SH-SY5Y (cell line): ENCODE measurements at regions not wholly inside any gene's neighbourhood (a gene's known extent, or its start where the extent isn't known, plus 50 kb on each side); places are given as distances from the start of the nearest gene placed in this dataset.

Source experiments
- GATA2 ChIP-seq: IDR thresholded peaks from 2 replicates; pipeline ENCODE4 v1.6.1; 2011; ENCODE audit warnings: mild to moderate bottlenecking, low read depth, low read length
- GATA3 ChIP-seq: IDR thresholded peaks from 2 replicates; pipeline ENCODE4 v1.6.1; 2011; ENCODE audit warnings: low read depth, mild to moderate bottlenecking, low read length, moderate library complexity

- no peak for TF ChIP-seq GATA2
- TF ChIP-seq GATA3, result no peak
These were observed 91.7 kb upstream of the HDDC2 start for GRCh38 chr6:125393449-125393858.

GRCh38 chr6:125406741-125407140 is 105.0 kb upstream of the HDDC2 start:
- TF ChIP-seq GATA3 (no peak), GATA2 (no peak)

- TF ChIP-seq GATA2, result no peak
- no peak for TF ChIP-seq GATA3
These were observed 112.7 kb upstream of the HDDC2 start for GRCh38 chr6:125414507-125414906.

GRCh38 chr6:125415913-125416312 is 114.1 kb upstream of the HDDC2 start:
- TF ChIP-seq GATA3, result no peak
- TF ChIP-seq GATA2, result no peak

- TF ChIP-seq GATA2, result no peak
- TF ChIP-seq GATA3, result no peak
These were observed 120.1 kb upstream of the HDDC2 start for GRCh38 chr6:125421836-125422235.

- TF ChIP-seq GATA3, result no peak
- no peak for TF ChIP-seq GATA2
These were observed 121.3 kb upstream of the HDDC2 start for GRCh38 chr6:125423047-125423446.

- no peak for TF ChIP-seq GATA2
- no peak for TF ChIP-seq GATA3
These were observed 130.2 kb upstream of the HDDC2 start for GRCh38 chr6:125431971-125432370.

- no peak for TF ChIP-seq GATA2
- TF ChIP-seq GATA3, result no peak
These were observed 131.2 kb upstream of the HDDC2 start for GRCh38 chr6:125432963-125433362.

- TF ChIP-seq GATA3 (no peak), GATA2 (no peak)
These were observed 133.0 kb upstream of the HDDC2 start for GRCh38 chr6:125434760-125435159.

GRCh38 chr6:125439512-125439911 is 137.7 kb upstream of the HDDC2 start:
- TF ChIP-seq GATA2, result no peak
- TF ChIP-seq GATA3, result no peak

GRCh38 chr6:125444006-125444923 is 142.5 kb upstream of the HDDC2 start:
- TF ChIP-seq GATA3, result no peak
- no peak for TF ChIP-seq GATA2

- no peak for TF ChIP-seq GATA2
These were observed 143.3 kb upstream of the HDDC2 start for GRCh38 chr6:125445054-125445453.

GRCh38 chr6:125446011-125446410 is 144.2 kb upstream of the HDDC2 start:
- TF ChIP-seq GATA2 (no peak), GATA3 (no peak)

GRCh38 chr6:125451750-125452149 is 150.0 kb upstream of the HDDC2 start:
- TF ChIP-seq GATA3 (no peak), GATA2 (no peak)

- no peak for TF ChIP-seq GATA2
- no peak for TF ChIP-seq GATA3
These were observed 151.7 kb upstream of the HDDC2 start for GRCh38 chr6:125453516-125453915.
